ENCODE measurements at regions not wholly inside any gene's neighbourhood (a gene's known extent, or its start where the extent isn't known, plus 50 kb on each side); places are given as distances from the start of the nearest gene placed in this dataset.

DNA sequence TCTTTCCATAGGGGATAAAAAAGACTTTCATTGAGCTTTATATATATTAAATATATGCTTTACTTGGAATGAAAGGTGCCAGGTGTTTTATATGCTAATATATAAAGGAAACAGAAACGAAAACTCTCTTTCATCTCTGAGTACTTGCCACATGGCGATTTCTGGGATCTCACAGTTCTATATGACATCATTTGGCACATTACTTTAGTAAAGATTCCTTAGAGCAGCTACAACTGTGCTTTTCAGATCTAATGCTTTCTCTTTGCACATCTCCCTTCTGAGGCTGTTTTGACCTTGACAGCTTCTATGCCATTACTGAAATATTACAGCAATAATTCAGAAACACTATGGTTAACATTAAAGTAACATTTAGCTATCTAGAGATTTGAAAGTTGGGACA lies 1082.9 kb upstream of the CDH2 start:
- H3K27me3 Mint-ChIP-seq, result no peaks in the 10 kb centered on the region
- H3K36me3 Mint-ChIP-seq (ENCODE audit: low read depth), result no peaks in the 10 kb centered on the region
- ChIA-PET POLR2A (no interaction called here), CTCF (no interaction called here)
- H3K4me1 Mint-ChIP-seq, result no peaks in the 10 kb centered on the region
- no peak overlapping the region for H3K4me3 Mint-ChIP-seq
- intact Hi-C loops (cut with micrococcal nuclease), result loop anchor here (10.0 kb wide), 1 partner anchor 55 kb away; no protein-coding TSS in a partner anchor
- TF ChIP-seq, protein P1, sequence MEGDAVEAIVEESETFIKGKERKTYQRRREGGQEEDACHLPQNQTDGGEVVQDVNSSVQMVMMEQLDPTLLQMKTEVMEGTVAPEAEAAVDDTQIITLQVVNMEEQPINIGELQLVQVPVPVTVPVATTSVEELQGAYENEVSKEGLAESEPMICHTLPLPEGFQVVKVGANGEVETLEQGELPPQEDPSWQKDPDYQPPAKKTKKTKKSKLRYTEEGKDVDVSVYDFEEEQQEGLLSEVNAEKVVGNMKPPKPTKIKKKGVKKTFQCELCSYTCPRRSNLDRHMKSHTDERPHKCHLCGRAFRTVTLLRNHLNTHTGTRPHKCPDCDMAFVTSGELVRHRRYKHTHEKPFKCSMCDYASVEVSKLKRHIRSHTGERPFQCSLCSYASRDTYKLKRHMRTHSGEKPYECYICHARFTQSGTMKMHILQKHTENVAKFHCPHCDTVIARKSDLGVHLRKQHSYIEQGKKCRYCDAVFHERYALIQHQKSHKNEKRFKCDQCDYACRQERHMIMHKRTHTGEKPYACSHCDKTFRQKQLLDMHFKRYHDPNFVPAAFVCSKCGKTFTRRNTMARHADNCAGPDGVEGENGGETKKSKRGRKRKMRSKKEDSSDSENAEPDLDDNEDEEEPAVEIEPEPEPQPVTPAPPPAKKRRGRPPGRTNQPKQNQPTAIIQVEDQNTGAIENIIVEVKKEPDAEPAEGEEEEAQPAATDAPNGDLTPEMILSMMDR (IDR thresholded peaks at IDR 0.05), result no peak
- no peak for DNase-seq
- peaks cover 8% of the 10 kb centered on the region for H3K9me3 Mint-ChIP-seq
- no peak for ATAC-seq (ENCODE audit: low read depth)
- H3K27ac Mint-ChIP-seq, result no peak overlapping the region

DNA sequence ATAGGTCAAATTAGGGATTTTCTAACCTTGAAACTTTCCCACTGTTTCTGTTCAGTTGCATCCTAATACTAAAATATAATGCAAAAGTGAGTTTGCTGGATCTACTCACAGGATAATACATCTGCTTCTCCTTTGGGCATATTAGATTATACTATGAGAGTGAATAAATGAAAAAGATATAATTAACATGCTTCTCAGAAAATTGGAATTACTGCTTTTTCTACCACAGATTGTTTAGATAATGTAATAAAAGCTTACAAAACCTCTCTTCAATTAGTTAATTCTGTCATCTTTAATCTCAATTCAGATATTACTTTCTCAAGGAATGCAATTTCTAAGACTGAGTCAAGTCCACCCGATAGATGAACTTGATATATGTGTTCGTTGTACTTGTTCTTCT lies 1077.2 kb upstream of the CDH2 start:
- no peak overlapping the region for H3K27ac Mint-ChIP-seq
- H3K4me1 Mint-ChIP-seq, result no peaks in the 10 kb centered on the region
- no peak for ATAC-seq (ENCODE audit: low read depth)
- ChIA-PET CTCF (no interaction called here), POLR2A (no interaction called here)
- H3K27me3 Mint-ChIP-seq, result no peaks in the 10 kb centered on the region
- intact Hi-C loops (cut with micrococcal nuclease), result loop anchor here (10.0 kb wide), 1 partner anchor 49 kb away; no protein-coding TSS in a partner anchor
- TF ChIP-seq, protein P1 (IDR thresholded peaks at IDR 0.05), result no peak
- H3K9me3 Mint-ChIP-seq, result peaks cover 9% of the 10 kb centered on the region
- H3K36me3 Mint-ChIP-seq (ENCODE audit: low read depth), result no peaks in the 10 kb centered on the region
- no peak for DNase-seq
- H3K4me3 Mint-ChIP-seq, result no peak overlapping the region

DNA sequence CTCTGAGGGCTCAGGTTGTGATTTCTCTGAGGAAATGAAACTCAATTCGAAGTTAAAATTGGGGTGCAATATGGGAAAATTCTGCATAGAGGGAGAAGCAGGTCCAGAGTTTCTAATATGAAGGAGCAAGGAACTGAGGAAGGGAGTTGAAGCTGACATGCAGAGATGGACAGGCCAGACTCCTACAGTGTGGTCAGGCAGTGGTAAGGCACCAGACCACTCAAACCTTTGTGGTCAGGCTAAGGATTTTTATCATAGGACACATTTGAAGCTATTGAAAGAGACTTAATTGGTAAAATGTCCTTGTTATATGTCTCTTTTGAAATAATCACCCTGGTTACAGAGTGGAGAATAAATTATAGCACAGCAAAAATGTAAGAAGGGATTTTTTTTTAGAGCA lies 1074.8 kb upstream of the CDH2 start:
- H3K9me3 Mint-ChIP-seq, result peaks cover 14% of the 10 kb centered on the region
- DNase-seq (no peak), ATAC-seq (ENCODE audit: low read depth) (no peak)
- no peaks in the 10 kb centered on the region for H3K27me3 Mint-ChIP-seq
- H3K27ac Mint-ChIP-seq, result no peak overlapping the region
- intact Hi-C loops (cut with micrococcal nuclease), result loop anchor here (10.0 kb wide), 1 partner anchor 47 kb away; no protein-coding TSS in a partner anchor
- no peaks in the 10 kb centered on the region for H3K36me3 Mint-ChIP-seq (ENCODE audit: low read depth)
- no peak overlapping the region for H3K4me3 Mint-ChIP-seq
- ChIA-PET CTCF (no interaction called here), POLR2A (no interaction called here)
- TF ChIP-seq, protein P1 (IDR thresholded peaks at IDR 0.05), result no peak
- no peaks in the 10 kb centered on the region for H3K4me1 Mint-ChIP-seq

DNA sequence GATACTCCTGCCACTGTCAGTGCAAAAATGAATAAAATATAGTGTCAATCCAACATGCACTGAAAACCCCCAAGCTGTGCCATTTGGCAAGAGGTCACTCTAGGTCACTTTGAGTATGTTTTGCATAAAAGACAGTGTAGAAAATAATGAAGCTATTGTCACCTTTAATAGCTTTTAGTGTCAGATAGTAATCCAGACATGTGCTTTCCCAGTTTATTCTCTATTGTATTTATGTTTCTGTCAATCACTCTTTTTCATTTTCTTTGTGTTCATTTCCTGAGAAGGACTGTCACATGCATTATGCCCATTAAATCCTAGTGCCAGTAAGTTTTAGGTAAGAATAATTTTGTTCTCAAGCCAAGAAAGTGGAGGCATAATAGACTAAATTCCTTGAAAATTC lies 1073.9 kb upstream of the CDH2 start:
- Mint-ChIP-seq H3K4me3 (no peak overlapping the region), H3K4me1 (no peaks in the 10 kb centered on the region), H3K27me3 (no peaks in the 10 kb centered on the region), H3K9me3 (peaks cover 18% of the 10 kb centered on the region), H3K36me3 (ENCODE audit: low read depth) (no peaks in the 10 kb centered on the region), H3K27ac (no peak overlapping the region)
- intact Hi-C loops (cut with micrococcal nuclease), result loop anchor here (10.0 kb wide), 1 partner anchor 46 kb away; no protein-coding TSS in a partner anchor
- DNase-seq (no peak), ATAC-seq (ENCODE audit: low read depth) (no peak)
- TF ChIP-seq, protein P1 (IDR thresholded peaks at IDR 0.05), result no peak
- POLR2A ChIA-PET, result no interaction called here
- CTCF ChIA-PET, result no interaction called here

DNA sequence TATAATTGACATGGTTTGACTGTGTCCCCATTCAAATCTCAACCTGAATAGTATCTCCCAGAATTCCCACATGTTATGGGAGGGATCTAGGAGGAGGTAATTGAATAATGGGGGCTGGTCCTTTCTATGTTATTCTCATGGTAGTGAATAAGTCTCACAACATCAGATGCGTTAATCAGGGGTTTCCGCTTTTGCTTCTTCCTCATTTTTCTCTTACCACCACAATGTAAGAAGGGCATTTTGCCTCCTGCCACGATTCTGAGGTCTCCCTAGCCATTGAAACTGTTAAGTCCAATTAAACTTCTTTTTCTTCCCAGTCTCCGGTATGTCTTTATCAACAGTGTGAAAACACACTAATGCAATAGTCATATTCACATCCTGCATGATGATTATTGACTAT lies 1073.3 kb upstream of the CDH2 start:
- POLR2A ChIA-PET, result no interaction called here
- no peaks in the 10 kb centered on the region for H3K27me3 Mint-ChIP-seq

More for the DNA sequence above, 1073.3 kb upstream of the CDH2 start:
- peaks cover 18% of the 10 kb centered on the region for H3K9me3 Mint-ChIP-seq
- TF ChIP-seq, protein P1 (IDR thresholded peaks at IDR 0.05), result no peak
- no peaks in the 10 kb centered on the region for H3K36me3 Mint-ChIP-seq (ENCODE audit: low read depth)
- H3K27ac Mint-ChIP-seq, result no peak overlapping the region
- intact Hi-C loops (cut with micrococcal nuclease), result loop anchor here (10.0 kb wide), 1 partner anchor 45 kb away; no protein-coding TSS in a partner anchor
- CTCF ChIA-PET, result no interaction called here
- ATAC-seq (ENCODE audit: low read depth) (no peak), DNase-seq (no peak)
- H3K4me1 Mint-ChIP-seq, result no peaks in the 10 kb centered on the region
- no peak overlapping the region for H3K4me3 Mint-ChIP-seq
